Esophagus muscularis mucosa (tissue), 4 donors: ENCODE measurements at regions not wholly inside any gene's neighbourhood (a gene's known extent, or its start where the extent isn't known, plus 50 kb on each side); places are given as distances from the start of the nearest gene placed in this dataset.

Source experiments
- CTCF ChIP-seq, 3 experiments: fragments of 200-600 bp in 2 of 3; fragments of 450-650 bp in 1 of 3; sonication (generic) in 2 of 3; IDR thresholded peaks; one replicate each; pipeline ENCODE4 v1.5.1; 2017 to 2019; ENCODE audit warnings: antibody characterized with exemption in 3 of 3, mild to moderate bottlenecking in 2 of 3, moderate library complexity in 1 of 3
- EP300 ChIP-seq: sonication (generic); formaldehyde crosslinking; IDR thresholded peaks from one replicate; pipeline ENCODE4 v1.6.1; 2017; ENCODE audit warnings: antibody characterized with exemption
- POLR2AphosphoS5 ChIP-seq, 2 donors: sonication (generic); formaldehyde crosslinking; IDR thresholded peaks; one replicate each; pipeline ENCODE4 v1.6.1; 2017; ENCODE audit warnings: antibody characterized with exemption in 2 of 2

GRCh38 chr1:59058665-59059439 is 238.0 kb upstream of the FGGY start:
- TF ChIP-seq CTCF (IDR thresholded peaks at IDR 0.05) (no peak), POLR2AphosphoS5 (IDR thresholded peaks at IDR 0.05) (no peak), EP300 (no peak)
